Activated CD4-positive, alpha-beta T cell treated with anti-CD3 and anti-CD28 coated beads, Interleukin-2, amount 50 U/mL, for 16 hours (primary cell): ENCODE measurements at regions not wholly inside any gene's neighbourhood (a gene's known extent, or its start where the extent isn't known, plus 50 kb on each side); places are given as distances from the start of the nearest gene placed in this dataset.

Experiments
- DNase-seq: peaks from one replicate; pipeline ENCODE4 v3.0.0-alpha.2; 2020

- DNase-seq = no peak
Measured at GRCh38 chr13:43985422-43986072, 105.8 kb downstream of the LACC1 start.

GRCh38 chr13:43986421-43986981 is 106.8 kb downstream of the LACC1 start:
- no peak for DNase-seq

GRCh38 chr13:43988302-43988701 is 108.6 kb downstream of the LACC1 start:
- no peak for DNase-seq

- DNase-seq = no peak
Measured at GRCh38 chr13:43990021-43990420, 110.3 kb downstream of the LACC1 start.

GRCh38 chr13:43990829-43991228 is 111.1 kb downstream of the LACC1 start:
- DNase-seq = no peak

- no peak for DNase-seq
Measured at GRCh38 chr13:43991773-43992201, 112.1 kb downstream of the LACC1 start.

GRCh38 chr13:43992211-43992610 is 112.5 kb downstream of the LACC1 start:
- DNase-seq = no peak

- DNase-seq = no peak
Measured at GRCh38 chr13:43994999-43995859, 115.5 kb downstream of the LACC1 start.

GRCh38 chr13:43996221-43996620 is 116.5 kb downstream of the LACC1 start:
- no peak for DNase-seq

GRCh38 chr13:44003481-44003880 is 123.8 kb downstream of the LACC1 start:
- no peak for DNase-seq

- no peak for DNase-seq
Measured at GRCh38 chr13:44004878-44005277, 125.2 kb downstream of the LACC1 start.

GRCh38 chr13:44007451-44007850 is 127.7 kb downstream of the LACC1 start:
- no peak for DNase-seq

- DNase-seq = no peak
Measured at GRCh38 chr13:44011036-44011435, 131.3 kb downstream of the LACC1 start.

- DNase-seq = no peak
Measured at GRCh38 chr13:44012910-44013757, 133.4 kb downstream of the LACC1 start.

GRCh38 chr13:44013758-44014291 is 134.1 kb downstream of the LACC1 start:
- DNase-seq = no peak

- DNase-seq = no peak
Measured at GRCh38 chr13:44014501-44014900, 134.8 kb downstream of the LACC1 start.

- DNase-seq = no peak
Measured at GRCh38 chr13:44015118-44015517, 135.4 kb downstream of the LACC1 start.

- no peak for DNase-seq
Measured at GRCh38 chr13:44015811-44016210, 136.1 kb downstream of the LACC1 start.

- no peak for DNase-seq
Measured at GRCh38 chr13:44017756-44018309, 138.1 kb downstream of the LACC1 start.

GRCh38 chr13:44019651-44020050 is 139.9 kb downstream of the LACC1 start:
- no peak for DNase-seq

- DNase-seq = no peak
Measured at GRCh38 chr13:44021422-44021821, 141.7 kb downstream of the LACC1 start.

GRCh38 chr13:44022196-44022595 is 142.5 kb downstream of the LACC1 start:
- no peak for DNase-seq
